ENCODE measurements at regions not wholly inside any gene's neighbourhood (a gene's known extent, or its start where the extent isn't known, plus 50 kb on each side); places are given as distances from the start of the nearest gene placed in this dataset.

DNA sequence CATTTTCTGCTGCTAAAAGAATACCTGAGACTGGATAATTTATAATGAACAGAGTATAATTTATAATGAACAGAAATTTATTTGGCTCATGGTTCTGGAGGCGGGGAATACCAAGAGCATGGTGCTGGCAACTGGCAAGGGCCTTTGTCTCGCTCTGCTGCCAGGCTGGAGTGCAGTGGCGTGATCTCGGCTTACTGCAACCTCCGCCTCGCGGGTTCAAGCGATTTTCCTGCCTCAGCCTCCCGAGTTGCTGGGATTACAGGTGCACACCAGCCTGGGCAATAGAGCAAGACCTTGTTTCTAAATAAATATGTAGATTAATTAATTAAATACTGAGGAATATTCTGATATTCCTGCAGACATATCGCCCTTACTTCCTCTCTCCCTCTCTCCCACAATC is 1610.8 kb downstream of the SUCLG1 start:
- TF ChIP-seq, protein P1, sequence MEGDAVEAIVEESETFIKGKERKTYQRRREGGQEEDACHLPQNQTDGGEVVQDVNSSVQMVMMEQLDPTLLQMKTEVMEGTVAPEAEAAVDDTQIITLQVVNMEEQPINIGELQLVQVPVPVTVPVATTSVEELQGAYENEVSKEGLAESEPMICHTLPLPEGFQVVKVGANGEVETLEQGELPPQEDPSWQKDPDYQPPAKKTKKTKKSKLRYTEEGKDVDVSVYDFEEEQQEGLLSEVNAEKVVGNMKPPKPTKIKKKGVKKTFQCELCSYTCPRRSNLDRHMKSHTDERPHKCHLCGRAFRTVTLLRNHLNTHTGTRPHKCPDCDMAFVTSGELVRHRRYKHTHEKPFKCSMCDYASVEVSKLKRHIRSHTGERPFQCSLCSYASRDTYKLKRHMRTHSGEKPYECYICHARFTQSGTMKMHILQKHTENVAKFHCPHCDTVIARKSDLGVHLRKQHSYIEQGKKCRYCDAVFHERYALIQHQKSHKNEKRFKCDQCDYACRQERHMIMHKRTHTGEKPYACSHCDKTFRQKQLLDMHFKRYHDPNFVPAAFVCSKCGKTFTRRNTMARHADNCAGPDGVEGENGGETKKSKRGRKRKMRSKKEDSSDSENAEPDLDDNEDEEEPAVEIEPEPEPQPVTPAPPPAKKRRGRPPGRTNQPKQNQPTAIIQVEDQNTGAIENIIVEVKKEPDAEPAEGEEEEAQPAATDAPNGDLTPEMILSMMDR (conservative IDR thresholded peaks at IDR 0.05; ENCODE audit: low read length), result no peak
- no peak for TF ChIP-seq EZH2phosphoT487 (IDR thresholded peaks at IDR 0.05; ENCODE audit: borderline replicate concordance)

Data from Loucy (cell line).